SK-N-MC (cell line): ENCODE measurements at regions not wholly inside any gene's neighbourhood (a gene's known extent, or its start where the extent isn't known, plus 50 kb on each side); places are given as distances from the start of the nearest gene placed in this dataset.

Experiments
- FOXP2 ChIP-seq: optimal IDR thresholded peaks from 2 replicates; pipeline ENCODE3; 2011; ENCODE audit warnings: mild to moderate bottlenecking, moderate library complexity; ENCODE audit not compliant: insufficient read depth; ENCODE audit errors: extremely low read length, control extremely low read depth
- POLR2AphosphoS5 ChIP-seq: IDR thresholded peaks from 2 replicates; pipeline ENCODE4 v1.6.1; 2012; ENCODE audit warnings: mild to moderate bottlenecking, low read depth, low read length, borderline replicate concordance

DNA sequence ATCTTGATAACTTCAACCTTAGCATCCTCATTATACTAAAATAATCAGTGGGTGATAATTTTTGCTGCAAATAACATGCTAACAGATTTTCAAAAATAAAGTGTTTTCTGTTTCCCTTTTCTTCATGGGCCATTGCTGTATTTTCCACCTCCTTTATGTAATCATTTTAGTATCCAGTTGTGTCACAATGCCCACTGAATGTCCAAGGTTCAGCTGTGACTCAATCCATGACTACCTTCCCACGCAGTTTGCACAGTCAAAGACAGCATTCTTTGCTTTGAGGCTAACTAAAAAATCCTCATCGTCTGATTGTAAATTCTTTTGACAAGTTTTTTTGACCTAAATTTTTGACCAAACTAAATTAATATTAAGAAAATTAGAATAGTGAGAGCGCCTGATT lies 474.1 kb downstream of the FLRT2 start:
- TF ChIP-seq FOXP2: no peak
- no peak for TF ChIP-seq POLR2AphosphoS5
